ENCODE measurements at regions not wholly inside any gene's neighbourhood (a gene's known extent, or its start where the extent isn't known, plus 50 kb on each side); places are given as distances from the start of the nearest gene placed in this dataset.

GRCh38 chr16:86044881-86045590 is 146.1 kb downstream of the IRF8 start:
- peak; percentile 25 for TF ChIP-seq CTCF (IDR thresholded peaks at IDR 0.05; ENCODE audit: low read depth, low read length, poor library complexity, severe bottlenecking)
- no peak for TF ChIP-seq EZH2phosphoT487 (IDR thresholded peaks at IDR 0.05; ENCODE audit: borderline replicate concordance, low read length)

Data from DOHH2 (cell line).